AG10803 (cell line): ENCODE measurements at regions not wholly inside any gene's neighbourhood (a gene's known extent, or its start where the extent isn't known, plus 50 kb on each side); places are given as distances from the start of the nearest gene placed in this dataset.

ENCODE experiments used
- DNase-seq: peaks from one replicate; pipeline ENCODE4 v3.0.0; 2010; ENCODE audit warnings: low read depth
- H3K4me3 ChIP-seq: 2 replicates; pipeline ENCODE4 v1.5.1; 2011; ENCODE audit warnings: mild to moderate bottlenecking, low read length, control low read depth
- CTCF ChIP-seq: conservative IDR thresholded peaks from 2 replicates; pipeline ENCODE4 v1.5.1; 2011; ENCODE audit warnings: mild to moderate bottlenecking, low read length, control low read depth, inconsistent platforms

GRCh38 chr11:116518141-116518540, 254.6 kb downstream of the BUD13 start:
- no peak for TF ChIP-seq CTCF
- no peak overlapping the region for H3K4me3 ChIP-seq
- DNase-seq: no peak

GRCh38 chr11:116517584-116517983, 255.2 kb downstream of the BUD13 start:
- no peak overlapping the region for H3K4me3 ChIP-seq
- no peak for DNase-seq
- no peak for TF ChIP-seq CTCF

- no peak overlapping the region for H3K4me3 ChIP-seq
- no peak for TF ChIP-seq CTCF
- no peak for DNase-seq
Measured at GRCh38 chr11:116517077-116517476, 255.7 kb downstream of the BUD13 start.

- TF ChIP-seq CTCF: no peak
- H3K4me3 ChIP-seq: no peak overlapping the region
- no peak for DNase-seq
Measured at GRCh38 chr11:116515664-116516184, 257.1 kb downstream of the BUD13 start.

GRCh38 chr11:116513894-116514293, 258.9 kb downstream of the BUD13 start:
- peak; percentile 46 for TF ChIP-seq CTCF
- peak; percentile 43 for DNase-seq
- H3K4me3 ChIP-seq: no peak overlapping the region

GRCh38 chr11:116513278-116513823, 259.4 kb downstream of the BUD13 start:
- H3K4me3 ChIP-seq: no peak overlapping the region
- no peak for TF ChIP-seq CTCF
- no peak for DNase-seq

GRCh38 chr11:116512841-116513240, 259.9 kb downstream of the BUD13 start:
- DNase-seq: no peak
- TF ChIP-seq CTCF: no peak
- no peak overlapping the region for H3K4me3 ChIP-seq
